K562 (cell line): ENCODE measurements at regions not wholly inside any gene's neighbourhood (a gene's known extent, or its start where the extent isn't known, plus 50 kb on each side); places are given as distances from the start of the nearest gene placed in this dataset.

Source experiments
- ATAC-seq: fragments of 200-7000 bp; cut with Tn5 transposase; 3 replicates; pipeline ENCODE4 v1.9.1; 2020; ENCODE audit warnings: moderate library complexity
- BruUV-seq: library from RNA; stranded (reverse); fragments of 400-500 nt; replicated peaks from 2 replicates; lab custom pipeline; 2021; lab: Mats Ljungman, UMichigan
- CTCF ChIA-PET: fragments of 300-600 bp; formaldehyde crosslinking; extraction: SDS; loops from one replicate; lab custom pipeline; 2021; ENCODE audit warnings: low intra/inter-chr PET ratio; lab: Yijun Ruan, JAX
- POLR2A ChIA-PET: fragments of 300-600, 350-650 bp; sonication (Branson Sonifier 250); formaldehyde crosslinking; extraction: SDS; loops from one replicate; lab custom pipeline; 2021; ENCODE audit warnings: antibody characterized with exemption, inconsistent platforms; lab: Yijun Ruan, JAX
- DNase-seq, 4 experiments: peaks; one replicate each; pipeline versions ENCODE4 v3.0.0 to v3.0.0-alpha.2; 2011 to 2018; ENCODE audit warnings: low spot score in 3 of 4, mixed read lengths in 3 of 4; ENCODE audit errors: extremely low read depth in 1 of 4
- FAIRE-seq: peaks from 2 replicates; lab custom pipeline; 2011; peaks lifted over from hg19 to GRCh38; lab: Jason Lieb, UNC
- H2AFZ ChIP-seq: 2 replicates; pipeline ENCODE4 v1.6.0; 2011; ENCODE audit warnings: low read depth, low read length, control low read depth, inconsistent platforms
- H3K27ac ChIP-seq: fragments of 200-600 bp; 3 replicates; pipeline ENCODE4 v1.8.0; 2011; ENCODE audit warnings: low read depth, mild to moderate bottlenecking, control low read depth, inconsistent platforms, low read length, moderate library complexity, mixed read lengths; ENCODE audit errors: extremely low read depth
- H3K27me3 ChIP-seq, 2 experiments: fragments of 300-600 bp in 1 of 2; 2 replicates in 1 of 2; 3 replicates in 1 of 2; pipeline versions ENCODE4 v1.6.0 to v1.8.0; 2011; ENCODE audit warnings: inconsistent platforms in 2 of 2, low read length in 2 of 2, mild to moderate bottlenecking in 1 of 2, mixed read lengths in 1 of 2, moderate library complexity in 1 of 2; ENCODE audit not compliant: control insufficient read depth in 2 of 2, insufficient read depth in 2 of 2
- H3K36me3 ChIP-seq: fragments of 300-600 bp; 3 replicates; pipeline ENCODE4 v1.8.0; 2011; ENCODE audit warnings: mild to moderate bottlenecking, low read length, inconsistent platforms; ENCODE audit not compliant: control insufficient read depth, insufficient read depth
- H3K4me1 ChIP-seq, 2 experiments: fragments of 200-600 bp in 1 of 2; replicated peaks in 1 of 2; 2 replicates in 1 of 2; 3 replicates in 1 of 2; pipeline versions ENCODE4 v1.5.1 to v1.8.0; 2011; ENCODE audit warnings: inconsistent platforms in 2 of 2, low read length in 2 of 2, mild to moderate bottlenecking in 1 of 2, mixed read lengths in 1 of 2, moderate library complexity in 1 of 2; ENCODE audit not compliant: control insufficient read depth in 2 of 2, insufficient read depth in 2 of 2
- H3K4me2 ChIP-seq: 2 replicates; pipeline ENCODE4 v1.6.1; 2011; ENCODE audit warnings: low read length, control low read depth, inconsistent platforms, mixed read lengths; ENCODE audit not compliant: insufficient read depth
- H3K4me3 ChIP-seq: fragments of 200-600 bp; sonication (generic), shearing (Covaris generic); 2 replicates; pipeline ENCODE4 v1.5.1; 2016; ENCODE audit warnings: control low read depth, inconsistent platforms
- H3K79me2 ChIP-seq: fragments of 200-600 bp; 3 replicates; pipeline ENCODE4 v1.8.0; 2011; ENCODE audit warnings: low read length, inconsistent platforms; ENCODE audit not compliant: control insufficient read depth, insufficient read depth
- H3K9ac ChIP-seq, 2 experiments: 2 replicates each; pipeline versions ENCODE4 v1.6.0 to v1.6.1; 2011; ENCODE audit warnings: low read depth in 2 of 2, low read length in 2 of 2, control low read depth in 1 of 2, inconsistent platforms in 1 of 2, mild to moderate bottlenecking in 1 of 2, mixed read lengths in 1 of 2; ENCODE audit not compliant: insufficient read depth in 1 of 2
- H3K9me1 ChIP-seq: one replicate; pipeline ENCODE4 v1.6.0; 2011; ENCODE audit warnings: inconsistent platforms, mild to moderate bottlenecking, low read length, moderate library complexity; ENCODE audit not compliant: control insufficient read depth, insufficient read depth
- H3K9me3 ChIP-seq: replicated peaks from 2 replicates; pipeline ENCODE4 v1.5.1; 2011; ENCODE audit warnings: low read depth, low read length, inconsistent platforms; ENCODE audit not compliant: control insufficient read depth, insufficient read depth
- H4K20me1 ChIP-seq: replicated peaks from 2 replicates; pipeline ENCODE4 v1.6.1; 2011; ENCODE audit warnings: low read length, inconsistent platforms, mixed read lengths; ENCODE audit not compliant: control insufficient read depth, insufficient read depth
- HINFP ChIP-seq: fragments of 450-650 bp; conservative IDR thresholded peaks from 2 replicates; pipeline ENCODE4 v1.6.1; 2016; ENCODE audit warnings: missing genetic modification characterization, low read depth, mild to moderate bottlenecking, control low read depth, missing compliant biosample characterization
- THRB ChIP-seq: fragments of 450-650 bp; formaldehyde crosslinking; conservative IDR thresholded peaks from 2 replicates; pipeline ENCODE4 v1.4.0; 2022; ENCODE audit warnings: mild to moderate bottlenecking, missing genetic modification characterization
- ZNF134 ChIP-seq: fragments of 250-450 bp; sonication (Bioruptor Pico); conservative IDR thresholded peaks from 2 replicates; pipeline ENCODE4 v1.4.0; 2020
- WGBS: fragments of 100-300 bp; shearing (Covaris generic); methylation state at CpG from one replicate; pipeline ENCODE4 v1.1.6; 2016; ENCODE audit warnings: low coverage, mixed read lengths; ENCODE audit not compliant: insufficient coverage; ENCODE audit errors: missing lambda C conversion rate; 5-methylcytosine and 5-hydroxymethylcytosine counted together
- in situ Hi-C: fragments of 300-500 bp; cut with MboI; formaldehyde crosslinking; loops from 4 replicates; pipeline ENCODE4 v1.15.0; 2018; ENCODE audit warnings: inconsistent platforms, mixed read lengths
- intact Hi-C: fragments of 100-400 bp; cut with micrococcal nuclease; formaldehyde crosslinking; loops from 2 replicates; pipeline ENCODE4 v1.14.2; 2022

- intact Hi-C loops: no loop called here
- 0% methylated on average over 1 of the region's 1 CpG for WGBS
- Histone ChIP-seq H3K4me1 (no peaks in the 10 kb centered on the region), H3K27ac (no peak overlapping the region), H3K4me3 (no peak overlapping the region), H3K9me1 (no peaks in the 10 kb centered on the region), H3K9ac (no peak overlapping the region), H3K27me3 (no peaks in the 10 kb centered on the region), H4K20me1 (no peaks in the 10 kb centered on the region), H3K4me2 (no peak overlapping the region), H3K79me2 (no peaks in the 10 kb centered on the region), H2AFZ (no peak overlapping the region), H3K9me3 (no peaks in the 10 kb centered on the region), H3K36me3 (no peaks in the 10 kb centered on the region)
- DNase-seq (no peak), ATAC-seq (no peak), FAIRE-seq (no peak)
- CTCF ChIA-PET: no interaction called here
- no peak for TF ChIP-seq HINFP (tag)
- no peak for TF ChIP-seq ZNF134 (CRISPR knock-in tag)
- no peak for TF ChIP-seq THRB (CRISPR knock-in tag)
- in situ Hi-C loops: no loop called here
- POLR2A ChIA-PET: interaction anchor here (0.9 kb wide), 1 partner anchor 195 kb away, joined by 3 read pairs; no protein-coding TSS in a partner anchor
- no TSS peak for BruUV-seq
Observed at GRCh38 chr3:65101450-65101849, 413.6 kb upstream of the ADAMTS9 start.
